ENCODE measurements at regions not wholly inside any gene's neighbourhood (a gene's known extent, or its start where the extent isn't known, plus 50 kb on each side); places are given as distances from the start of the nearest gene placed in this dataset.
A peak's percentile ranks its signal among the peaks of the same experiment; 100 is the strongest.

DNA sequence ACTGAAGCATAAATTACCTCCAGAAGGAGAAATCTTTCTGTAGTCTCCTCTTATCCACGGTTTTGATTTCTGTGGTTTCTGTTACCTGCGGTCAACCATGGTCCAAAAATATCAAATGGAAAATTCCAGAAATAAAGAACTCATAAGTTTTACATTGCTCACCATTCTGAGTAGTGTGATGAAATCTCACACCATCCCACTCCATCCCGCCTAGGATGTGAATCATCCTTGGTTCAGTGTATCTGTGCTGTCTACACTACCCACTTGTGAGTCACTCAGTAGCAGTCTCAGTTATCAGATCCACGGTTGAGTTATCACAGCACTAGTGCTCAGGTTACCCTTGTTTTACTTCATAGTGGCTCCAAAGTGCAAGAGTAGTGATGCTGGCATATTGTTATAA is 371.2 kb downstream of the NFIB start:
- DNase-seq (ENCODE audit: extremely low spot score), result no peak
- peak in 1 of 2 donors; percentile 14 for TF ChIP-seq POLR2AphosphoS5 (IDR thresholded peaks at IDR 0.05)
- TF ChIP-seq, protein P1, sequence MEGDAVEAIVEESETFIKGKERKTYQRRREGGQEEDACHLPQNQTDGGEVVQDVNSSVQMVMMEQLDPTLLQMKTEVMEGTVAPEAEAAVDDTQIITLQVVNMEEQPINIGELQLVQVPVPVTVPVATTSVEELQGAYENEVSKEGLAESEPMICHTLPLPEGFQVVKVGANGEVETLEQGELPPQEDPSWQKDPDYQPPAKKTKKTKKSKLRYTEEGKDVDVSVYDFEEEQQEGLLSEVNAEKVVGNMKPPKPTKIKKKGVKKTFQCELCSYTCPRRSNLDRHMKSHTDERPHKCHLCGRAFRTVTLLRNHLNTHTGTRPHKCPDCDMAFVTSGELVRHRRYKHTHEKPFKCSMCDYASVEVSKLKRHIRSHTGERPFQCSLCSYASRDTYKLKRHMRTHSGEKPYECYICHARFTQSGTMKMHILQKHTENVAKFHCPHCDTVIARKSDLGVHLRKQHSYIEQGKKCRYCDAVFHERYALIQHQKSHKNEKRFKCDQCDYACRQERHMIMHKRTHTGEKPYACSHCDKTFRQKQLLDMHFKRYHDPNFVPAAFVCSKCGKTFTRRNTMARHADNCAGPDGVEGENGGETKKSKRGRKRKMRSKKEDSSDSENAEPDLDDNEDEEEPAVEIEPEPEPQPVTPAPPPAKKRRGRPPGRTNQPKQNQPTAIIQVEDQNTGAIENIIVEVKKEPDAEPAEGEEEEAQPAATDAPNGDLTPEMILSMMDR (IDR thresholded peaks at IDR 0.05), result no peak
- no peak overlapping the region for H3K4me3 ChIP-seq
- no peaks in the 10 kb centered on the region for H3K9me3 ChIP-seq
- WGBS, result 84% methylated on average over 4 of the region's 4 CpGs
- no peaks in the 10 kb centered on the region for H3K27me3 ChIP-seq
- H3K4me1 ChIP-seq, result peaks cover 6 to 10% (median 8%) of the 10 kb centered on the region in 4 donors
- H3K36me3 ChIP-seq, result no peaks in the 10 kb centered on the region
- intact Hi-C loops (cut with DNase I), result no loop called here
- H3K27ac ChIP-seq (replicated peaks in 1 of 4), result no peak overlapping the region

DNA sequence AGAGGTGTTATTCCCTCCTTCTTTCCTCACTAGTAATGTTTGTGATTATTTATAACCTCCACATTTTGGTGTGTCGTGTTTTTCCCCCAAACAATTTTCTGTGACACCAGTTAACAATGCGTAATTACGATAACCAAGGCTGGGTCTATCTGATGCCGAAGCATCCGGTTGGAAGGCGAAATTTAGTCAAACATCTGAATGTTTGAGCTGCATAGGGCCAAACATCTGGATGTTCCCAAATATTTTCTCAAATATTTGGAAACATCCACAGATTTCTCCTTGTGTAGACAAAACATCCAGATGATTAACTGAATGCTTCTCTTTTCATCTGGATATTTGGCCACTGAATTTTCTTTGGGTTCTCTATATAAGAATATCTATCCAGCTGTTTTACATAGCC is 371.7 kb downstream of the NFIB start:
- WGBS, result 80% methylated on average over 6 of the region's 6 CpGs
- Histone ChIP-seq H3K27me3 (no peaks in the 10 kb centered on the region), H3K4me3 (no peak overlapping the region), H3K36me3 (no peaks in the 10 kb centered on the region), H3K9me3 (no peaks in the 10 kb centered on the region), H3K27ac (replicated peaks in 1 of 4) (no peak overlapping the region), H3K4me1 (peaks cover 6 to 10% (median 7%) of the 10 kb centered on the region in 4 donors)
- DNase-seq (ENCODE audit: extremely low spot score), result no peak
- intact Hi-C loops (cut with DNase I), result no loop called here
- TF ChIP-seq EP300 (IDR thresholded peaks at IDR 0.05) (no peak), POLR2A (IDR thresholded peaks at IDR 0.05; ENCODE audit: low read depth) (no peak)
- TF ChIP-seq, protein P1 (IDR thresholded peaks at IDR 0.05), result no peak

DNA sequence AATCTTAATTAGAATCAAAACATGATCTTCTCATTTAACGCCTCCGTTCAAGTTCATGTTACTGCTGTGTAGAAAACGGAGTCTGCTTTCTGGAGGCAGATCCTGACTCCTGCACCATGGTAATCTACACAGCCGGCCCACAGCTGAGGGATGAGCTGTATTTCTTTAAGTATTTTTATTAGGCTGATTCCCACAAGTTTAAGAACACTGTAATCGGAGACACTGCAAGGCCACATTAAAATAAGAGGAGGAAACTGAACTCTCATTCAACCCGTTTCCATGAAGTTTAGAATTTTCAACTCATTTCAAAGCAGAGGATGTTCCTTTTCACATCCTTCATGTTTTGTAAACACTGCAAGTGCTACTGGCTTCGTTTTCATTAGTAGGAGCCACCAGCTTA is 372.2 kb downstream of the NFIB start:
- Histone ChIP-seq H3K4me3 (no peak overlapping the region), H3K9me3 (no peaks in the 10 kb centered on the region), H3K27ac (replicated peaks in 1 of 4) (no peak overlapping the region), H3K27me3 (no peaks in the 10 kb centered on the region), H3K36me3 (no peaks in the 10 kb centered on the region), H3K4me1 (peaks cover 6 to 10% (median 7%) of the 10 kb centered on the region in 4 donors)
- DNase-seq (ENCODE audit: extremely low spot score), result no peak
- intact Hi-C loops (cut with DNase I), result no loop called here
- 82% methylated on average over 7 of the region's 7 CpGs for WGBS
- TF ChIP-seq EP300 (IDR thresholded peaks at IDR 0.05), result no peak
- TF ChIP-seq, protein P1 (IDR thresholded peaks at IDR 0.05), result no peak
- no peak for TF ChIP-seq POLR2AphosphoS5 (IDR thresholded peaks at IDR 0.05)
- TF ChIP-seq POLR2A (IDR thresholded peaks at IDR 0.05; ENCODE audit: low read depth), result no peak

DNA sequence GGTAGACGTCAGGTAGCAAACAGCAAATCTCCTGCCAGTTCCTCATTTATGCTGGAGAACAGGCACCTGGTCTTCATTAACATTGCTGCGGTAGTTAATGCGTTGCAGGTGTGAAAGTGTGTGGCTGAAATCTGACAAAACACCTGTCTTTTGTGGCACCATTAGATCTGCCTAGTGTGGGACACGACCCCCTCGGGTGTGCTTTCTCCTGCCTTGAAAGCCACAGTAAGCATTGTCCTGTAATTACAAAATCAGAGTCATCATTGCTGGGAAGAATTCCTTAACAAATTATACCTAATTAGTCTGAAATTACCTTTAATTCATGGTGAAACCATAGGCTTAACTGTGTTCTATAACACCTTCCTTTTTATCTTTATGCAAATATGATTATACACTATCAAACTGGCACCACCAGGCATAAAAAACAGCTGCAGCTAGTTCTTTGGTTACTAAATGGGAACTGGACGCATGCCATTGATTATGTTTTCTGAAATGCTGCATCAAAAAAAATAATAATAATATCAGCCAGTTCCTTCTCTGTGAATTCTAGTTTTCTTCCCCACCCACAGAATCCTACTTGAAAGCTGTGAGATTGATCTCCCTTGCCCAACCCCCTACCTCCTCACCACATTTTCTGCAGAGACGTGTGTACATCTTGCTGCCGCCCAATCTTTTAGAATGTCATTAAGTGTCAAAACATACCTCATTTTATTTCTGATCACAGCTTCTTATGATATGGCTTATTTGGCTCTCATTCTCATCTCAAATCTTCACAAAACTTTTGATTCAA is 374.0 kb downstream of the NFIB start:
- 81% methylated on average over 8 of the region's 8 CpGs for WGBS
- no peaks in the 10 kb centered on the region for H3K36me3 ChIP-seq
- TF ChIP-seq, protein P1 (IDR thresholded peaks at IDR 0.05), result no peak
- no peak for TF ChIP-seq POLR2AphosphoS5 (IDR thresholded peaks at IDR 0.05)
- no peak for TF ChIP-seq POLR2A (IDR thresholded peaks at IDR 0.05; ENCODE audit: low read depth)
- no peak for TF ChIP-seq EP300 (IDR thresholded peaks at IDR 0.05)
- H3K27ac ChIP-seq (replicated peaks in 1 of 4), result no peak overlapping the region
- no peaks in the 10 kb centered on the region for H3K27me3 ChIP-seq
- no peaks in the 10 kb centered on the region for H3K9me3 ChIP-seq
- no peak overlapping the region for H3K4me3 ChIP-seq
- intact Hi-C loops (cut with DNase I), result no loop called here
- DNase-seq (ENCODE audit: extremely low spot score), result no peak
- peaks cover 6 to 10% (median 7%) of the 10 kb centered on the region in 4 donors for H3K4me1 ChIP-seq

DNA sequence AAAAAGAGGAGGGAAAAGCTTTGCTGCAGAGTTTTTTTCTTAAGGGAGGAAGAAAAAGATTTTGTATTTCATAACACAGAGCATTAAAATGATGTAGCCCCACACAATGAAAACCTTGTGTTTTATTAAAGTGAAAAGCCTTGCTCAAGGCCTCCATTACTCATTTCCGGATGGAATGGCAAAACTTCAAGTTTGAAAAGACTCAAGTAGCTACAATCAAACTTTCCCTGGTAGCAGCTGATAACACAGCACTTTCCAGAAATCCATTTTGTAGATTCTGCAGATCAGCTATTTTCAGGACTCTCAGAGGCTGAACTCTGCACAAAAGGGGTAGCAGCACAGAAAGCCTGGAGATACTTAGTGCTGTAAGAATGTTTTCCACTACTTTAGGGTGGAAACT is 374.8 kb downstream of the NFIB start:
- no peaks in the 10 kb centered on the region for H3K36me3 ChIP-seq
- intact Hi-C loops (cut with DNase I), result no loop called here
- H3K27me3 ChIP-seq, result no peaks in the 10 kb centered on the region
- DNase-seq (ENCODE audit: extremely low spot score), result no peak
- peaks cover 6 to 10% (median 7%) of the 10 kb centered on the region in 4 donors for H3K4me1 ChIP-seq
- 48% methylated on average over 1 of the region's 1 CpG for WGBS
- no peak overlapping the region for H3K4me3 ChIP-seq
- no peaks in the 10 kb centered on the region for H3K9me3 ChIP-seq
- TF ChIP-seq POLR2AphosphoS5 (IDR thresholded peaks at IDR 0.05), result no peak
- no peak for TF ChIP-seq EP300 (IDR thresholded peaks at IDR 0.05)
- TF ChIP-seq, protein P1 (IDR thresholded peaks at IDR 0.05), result no peak
- TF ChIP-seq POLR2A (IDR thresholded peaks at IDR 0.05; ENCODE audit: low read depth), result no peak
- no peak overlapping the region for H3K27ac ChIP-seq (replicated peaks in 1 of 4)

Measured in esophagus muscularis mucosa (tissue), 4 donors.